Cerebellar nuclear complex (tissue), 1 donor: ENCODE measurements at regions not wholly inside any gene's neighbourhood (a gene's known extent, or its start where the extent isn't known, plus 50 kb on each side); places are given as distances from the start of the nearest gene placed in this dataset.

ENCODE experiments used
- DNase-seq, 2 experiments: peaks; one replicate each; lab custom pipeline; 2025; lab: John Stamatoyannopoulos, UW

- no peak for DNase-seq
Measured at GRCh38 chr4:10924274-10924673, 239.7 kb upstream of the CLNK start.

DNA sequence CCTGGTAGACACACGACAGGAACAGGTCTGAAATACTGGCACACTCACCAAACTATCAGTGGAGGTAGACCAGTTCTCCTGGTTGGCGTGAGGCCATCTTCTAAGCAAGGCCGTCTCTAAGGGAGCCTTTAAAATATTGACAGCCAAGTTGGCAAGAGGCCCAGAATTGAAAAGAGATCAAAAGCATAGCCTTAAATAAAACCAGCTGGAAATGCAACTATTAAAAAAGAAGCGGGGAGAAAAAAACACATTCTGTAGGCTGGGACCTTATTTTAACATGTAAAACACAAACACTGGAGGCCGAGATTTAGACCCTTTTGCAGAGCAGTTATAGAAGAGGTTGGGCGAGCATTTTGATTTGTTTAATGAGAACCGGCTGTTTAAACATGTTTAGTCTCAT, 233.0 kb upstream of the CLNK start:
- DNase-seq = no peak

- no peak for DNase-seq
Measured at GRCh38 chr4:10898072-10898471, 213.5 kb upstream of the CLNK start.

GRCh38 chr4:10897076-10897475, 212.5 kb upstream of the CLNK start:
- DNase-seq = peak; percentile 79 to 93

DNA sequence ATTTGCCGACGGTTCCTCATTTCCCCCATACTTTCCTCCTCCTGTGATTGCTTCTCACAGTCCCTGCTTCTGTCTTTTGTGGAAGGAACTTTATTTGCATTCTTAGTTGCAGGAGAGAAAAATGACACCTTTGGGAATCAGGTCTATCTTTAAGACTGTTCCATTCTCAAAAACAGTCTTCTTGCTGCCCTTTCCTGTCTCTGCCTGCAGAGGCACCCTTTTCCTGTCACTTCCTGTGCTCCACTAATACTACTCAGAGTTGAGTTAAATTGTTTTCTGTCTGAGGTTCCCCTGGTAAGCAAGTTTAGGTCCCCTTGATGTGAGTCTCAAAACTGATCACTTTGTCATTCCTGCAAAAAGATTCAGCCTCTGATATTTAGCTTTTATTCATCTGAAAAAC, 208.8 kb upstream of the CLNK start:
- no peak for DNase-seq

DNA sequence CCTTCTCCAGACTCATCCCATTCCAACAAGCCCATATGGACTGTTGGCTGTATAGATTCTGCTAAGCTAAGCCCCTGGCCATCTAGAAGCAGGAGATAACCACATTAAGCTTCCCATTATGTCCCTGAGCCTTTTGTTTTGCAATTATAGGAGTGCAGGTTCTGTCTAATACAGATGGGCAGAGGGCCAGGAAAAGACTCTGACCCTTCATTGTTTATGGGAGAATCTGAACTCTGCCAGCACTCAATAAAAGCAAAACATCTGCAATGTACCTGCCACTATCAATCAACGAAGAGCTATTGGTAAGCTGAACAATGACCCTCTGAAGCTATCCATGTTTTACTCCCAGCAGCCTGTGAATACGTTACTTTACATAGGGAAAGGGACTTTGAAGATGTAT, 207.3 kb upstream of the CLNK start:
- DNase-seq = no peak

DNA sequence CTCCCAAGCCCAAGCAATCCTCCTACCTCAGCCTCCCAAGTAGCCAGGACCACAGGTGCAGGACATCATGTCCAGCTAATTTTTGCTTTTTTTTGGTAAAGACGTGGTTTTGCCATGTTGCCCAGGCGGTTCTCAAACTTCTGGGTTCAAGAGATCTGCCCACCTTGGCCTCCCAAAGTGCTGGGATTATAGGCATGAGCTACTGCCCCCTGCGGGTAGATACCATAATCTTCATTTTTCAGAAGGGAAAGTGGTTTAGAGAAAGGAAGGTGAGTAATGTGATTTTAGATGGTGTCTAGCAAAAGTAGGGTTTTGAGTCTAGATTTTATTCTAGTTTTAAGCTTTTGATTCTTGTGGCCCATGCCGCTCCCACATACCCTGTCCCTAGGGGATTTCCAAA, 205.3 kb upstream of the CLNK start:
- no peak for DNase-seq

DNA sequence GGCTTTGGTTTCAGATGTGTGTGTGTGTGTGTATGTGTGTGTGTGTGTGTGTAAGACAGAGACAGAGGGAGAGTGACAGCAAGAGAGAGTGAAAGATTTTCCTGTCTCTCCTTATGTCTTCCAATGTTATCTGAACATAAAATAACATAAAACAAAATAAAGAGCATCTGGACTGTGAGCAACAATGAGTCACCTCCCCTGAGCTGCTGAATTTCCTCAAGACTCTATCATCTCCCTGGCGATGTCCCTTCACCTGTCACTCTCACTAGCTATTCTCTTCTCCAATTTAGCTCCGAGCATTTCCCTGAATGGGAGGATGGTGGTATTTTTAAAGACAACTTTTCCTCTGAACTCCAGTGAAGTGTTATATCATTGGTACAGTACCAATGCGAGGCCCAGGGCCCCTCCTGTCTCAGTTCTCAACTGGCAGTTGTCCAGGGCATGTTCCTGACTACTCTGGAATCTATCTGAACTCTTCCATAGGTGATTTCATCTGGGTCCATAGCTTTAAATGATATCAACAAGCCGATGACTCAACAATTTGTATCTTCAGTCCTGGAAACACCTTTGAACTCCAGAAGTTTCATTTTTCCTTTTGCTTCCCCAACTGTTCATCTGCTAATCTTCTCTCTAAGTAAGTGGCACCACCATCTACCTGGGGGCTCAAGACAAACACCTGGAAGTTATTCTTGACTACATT, 195.0 kb upstream of the CLNK start:
- DNase-seq = no peak

DNA sequence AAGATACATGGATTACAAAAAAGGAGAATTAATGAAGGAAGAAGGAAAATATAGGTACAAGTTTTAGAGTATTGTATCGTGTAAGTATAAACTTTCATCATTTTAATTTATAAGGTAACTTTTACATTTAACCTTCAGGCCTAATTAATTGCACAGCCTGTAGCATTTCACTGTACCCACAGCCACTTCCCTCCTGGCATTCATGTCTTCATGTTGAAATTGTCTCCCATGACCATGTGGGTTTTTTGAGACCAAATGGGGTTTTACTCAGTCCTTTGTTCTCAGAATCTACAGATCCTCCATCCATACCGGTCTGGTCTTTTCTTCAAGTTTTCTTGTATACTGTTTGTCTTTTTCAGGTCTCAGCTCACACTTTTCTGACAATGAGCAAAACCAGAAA, 194.3 kb upstream of the CLNK start:
- DNase-seq = no peak

GRCh38 chr4:10877076-10877475, 192.5 kb upstream of the CLNK start:
- no peak for DNase-seq

GRCh38 chr4:10875144-10875799, 190.7 kb upstream of the CLNK start:
- no peak for DNase-seq

DNA sequence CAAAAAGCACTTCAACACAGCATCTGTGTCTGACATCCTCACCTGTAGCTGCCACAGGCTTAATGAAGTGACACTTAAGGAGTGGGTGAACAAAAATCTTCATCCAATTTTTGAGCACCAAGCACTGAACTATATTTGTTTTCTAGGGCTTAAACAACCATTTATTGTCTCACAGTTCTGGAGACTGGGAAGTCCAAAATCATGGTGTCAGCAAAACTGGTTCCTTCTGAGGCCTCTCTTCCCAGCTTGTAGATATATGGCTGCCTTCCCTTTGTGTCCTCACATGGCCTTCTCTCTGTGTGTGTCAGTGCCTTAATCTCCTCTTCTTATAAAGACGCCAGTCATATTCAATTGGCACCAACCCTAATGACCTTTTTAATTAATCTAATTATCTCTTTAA, 189.2 kb upstream of the CLNK start:
- no peak for DNase-seq

DNA sequence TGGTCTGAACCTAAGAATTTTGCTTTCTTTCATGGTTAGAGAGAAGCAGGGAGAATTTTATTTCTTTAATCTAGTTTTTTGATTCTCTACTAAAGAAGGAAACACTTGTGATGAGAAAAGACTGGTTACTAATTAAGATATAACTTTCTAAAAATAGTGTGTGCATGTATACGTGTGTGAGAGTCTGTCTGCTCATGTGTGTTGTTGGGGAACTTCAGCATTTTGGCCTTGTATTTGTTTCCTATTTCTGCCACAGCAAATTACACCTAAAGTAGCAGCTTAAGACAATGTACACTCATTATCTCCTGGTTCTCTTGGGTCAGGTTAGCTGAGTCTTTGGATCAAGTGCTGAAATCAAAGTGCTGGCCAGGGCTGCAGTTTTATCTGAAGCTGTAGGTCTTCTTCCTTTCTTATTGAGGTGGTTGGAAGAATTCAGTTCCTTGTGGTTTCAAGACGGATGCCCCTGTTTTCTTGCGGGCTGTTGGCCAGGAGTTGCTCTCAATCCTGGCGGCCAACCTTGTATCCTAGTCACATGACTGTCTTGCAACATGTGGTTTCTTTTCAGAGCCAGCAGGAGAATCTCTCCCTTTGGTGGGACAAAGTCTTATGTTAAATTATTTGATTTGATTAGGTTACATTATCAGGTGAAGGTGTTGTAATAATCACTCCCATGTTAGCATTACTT, 188.4 kb upstream of the CLNK start:
- no peak for DNase-seq

- peak; percentile 89 to 98 for DNase-seq
Measured at GRCh38 chr4:10866666-10867065, 182.1 kb upstream of the CLNK start.

DNA sequence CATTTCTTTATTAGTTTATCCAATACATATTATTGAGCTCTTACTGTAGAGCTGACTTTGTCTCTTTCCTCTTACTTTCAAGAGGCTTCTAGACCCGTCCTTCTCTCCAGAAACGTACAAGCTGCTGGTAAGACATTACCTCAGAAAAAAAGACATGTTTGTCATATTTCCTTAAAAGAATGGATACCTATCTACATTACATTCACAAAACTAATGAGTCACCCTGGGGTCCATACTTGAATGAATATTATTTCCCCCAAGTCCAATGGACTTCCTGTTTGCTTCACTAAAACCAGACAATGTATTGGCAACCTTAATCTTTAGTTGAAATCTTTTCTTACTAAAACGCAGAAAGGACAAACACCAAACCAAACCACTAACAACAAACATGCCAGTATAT, 176.5 kb upstream of the CLNK start:
- DNase-seq = no peak

- DNase-seq = no peak
Measured at GRCh38 chr4:10856271-10856782, 171.8 kb upstream of the CLNK start.

DNA sequence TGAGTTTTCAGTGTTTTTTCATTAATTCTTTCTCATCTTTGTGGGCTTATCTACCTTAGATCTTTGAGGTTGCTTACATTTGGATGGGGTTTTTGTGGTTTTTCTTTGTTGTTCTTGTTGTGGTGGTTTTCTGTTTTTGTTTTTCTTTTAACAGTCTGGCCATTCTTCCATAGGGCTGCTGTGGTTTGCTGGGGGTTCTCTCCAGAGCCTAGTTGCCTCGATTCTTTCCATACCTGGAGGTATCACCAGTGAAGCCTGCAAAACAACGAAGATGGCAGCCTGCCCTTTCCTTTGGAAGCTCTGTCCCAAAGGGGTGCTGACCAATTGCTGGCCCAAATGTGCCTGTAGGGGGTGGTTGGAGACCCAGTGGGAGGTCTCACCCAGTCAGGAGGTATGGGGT, 168.6 kb upstream of the CLNK start:
- DNase-seq = no peak

- no peak for DNase-seq
Measured at GRCh38 chr4:10841697-10842096, 157.1 kb upstream of the CLNK start.

DNA sequence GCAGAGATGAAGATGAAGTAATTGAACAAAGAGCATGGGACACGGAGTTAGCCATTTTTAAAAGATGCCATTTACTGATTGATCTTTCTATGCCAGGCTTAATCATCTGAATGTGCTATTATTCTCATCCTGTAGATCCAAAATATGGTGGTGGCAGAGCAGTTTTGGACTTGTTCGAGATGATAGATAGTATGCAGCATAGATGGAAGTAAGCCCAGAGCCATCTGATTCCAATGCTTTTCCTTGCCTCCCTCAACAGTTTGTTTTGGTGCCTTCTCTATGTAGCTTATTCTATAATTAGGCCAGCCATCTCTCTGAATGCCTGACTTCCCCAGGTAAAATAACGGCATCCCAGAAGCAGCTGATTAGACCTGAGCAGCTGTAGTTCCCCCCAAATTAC, 152.6 kb upstream of the CLNK start:
- DNase-seq = no peak

- no peak for DNase-seq
Measured at GRCh38 chr4:10832806-10833628, 148.4 kb upstream of the CLNK start.

- DNase-seq = no peak
Measured at GRCh38 chr4:10831727-10832408, 147.3 kb upstream of the CLNK start.
